Type B pancreatic cell (in vitro differentiated cells): ENCODE measurements at regions not wholly inside any gene's neighbourhood (a gene's known extent, or its start where the extent isn't known, plus 50 kb on each side); places are given as distances from the start of the nearest gene placed in this dataset.

Source experiments
- DNase-seq: peaks from one replicate; pipeline ENCODE4 v3.0.0; 2021; ENCODE audit warnings: mixed read lengths; ENCODE audit not compliant: unreplicated experiment; ENCODE audit errors: extremely low spot score
- H3K27ac Mint-ChIP-seq: 2 replicates; pipeline ENCODE4 v1.8.0; 2021; ENCODE audit warnings: mild to moderate bottlenecking, mixed read lengths
- H3K27me3 Mint-ChIP-seq: 2 replicates; pipeline ENCODE4 v1.8.0; 2021; ENCODE audit warnings: mixed read lengths
- H3K36me3 Mint-ChIP-seq: 2 replicates; pipeline ENCODE4 v1.8.0; 2021; ENCODE audit warnings: mixed read lengths
- H3K4me1 Mint-ChIP-seq: one replicate; pipeline ENCODE4 v1.8.0; 2021; ENCODE audit warnings: mixed read lengths; ENCODE audit not compliant: unreplicated experiment
- H3K4me3 Mint-ChIP-seq: 2 replicates; pipeline ENCODE4 v1.8.0; 2021; ENCODE audit warnings: mild to moderate bottlenecking, mixed read lengths
- H3K9me3 Mint-ChIP-seq: 2 replicates; pipeline ENCODE4 v1.8.0; 2021; ENCODE audit warnings: mixed read lengths
- TF ChIP-seq, protein P1 (sequence below): fragments of 200-600 bp; sonication (generic); conservative IDR thresholded peaks from 2 replicates; pipeline ENCODE4 v1.5.0; 2021; ENCODE audit warnings: antibody characterized with exemption, mild to moderate bottlenecking

DNA sequence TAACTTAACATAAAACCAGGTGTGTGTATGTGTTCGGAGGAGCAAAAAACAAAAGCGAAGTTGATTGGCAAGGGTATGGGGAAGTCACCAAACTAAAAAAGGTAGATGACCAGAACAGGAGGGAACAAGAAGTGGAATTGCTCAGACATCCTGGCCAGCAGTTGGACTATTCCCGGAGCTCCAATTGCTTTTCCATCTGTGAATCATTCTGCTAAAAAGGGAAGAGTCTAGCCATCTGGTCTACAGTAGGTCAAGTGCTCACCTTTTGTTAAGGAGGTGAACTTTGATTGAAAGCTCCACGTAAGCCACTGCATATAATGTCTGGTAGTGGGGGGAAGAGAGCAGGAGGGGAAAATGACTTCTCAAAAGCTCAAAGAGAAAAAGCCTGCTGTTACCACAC lies 50.0 kb upstream of the BET1 start:
- H3K9me3 Mint-ChIP-seq, result no peaks in the 10 kb centered on the region
- H3K27me3 Mint-ChIP-seq, result peaks cover 6% of the 10 kb centered on the region
- TF ChIP-seq, protein P1, sequence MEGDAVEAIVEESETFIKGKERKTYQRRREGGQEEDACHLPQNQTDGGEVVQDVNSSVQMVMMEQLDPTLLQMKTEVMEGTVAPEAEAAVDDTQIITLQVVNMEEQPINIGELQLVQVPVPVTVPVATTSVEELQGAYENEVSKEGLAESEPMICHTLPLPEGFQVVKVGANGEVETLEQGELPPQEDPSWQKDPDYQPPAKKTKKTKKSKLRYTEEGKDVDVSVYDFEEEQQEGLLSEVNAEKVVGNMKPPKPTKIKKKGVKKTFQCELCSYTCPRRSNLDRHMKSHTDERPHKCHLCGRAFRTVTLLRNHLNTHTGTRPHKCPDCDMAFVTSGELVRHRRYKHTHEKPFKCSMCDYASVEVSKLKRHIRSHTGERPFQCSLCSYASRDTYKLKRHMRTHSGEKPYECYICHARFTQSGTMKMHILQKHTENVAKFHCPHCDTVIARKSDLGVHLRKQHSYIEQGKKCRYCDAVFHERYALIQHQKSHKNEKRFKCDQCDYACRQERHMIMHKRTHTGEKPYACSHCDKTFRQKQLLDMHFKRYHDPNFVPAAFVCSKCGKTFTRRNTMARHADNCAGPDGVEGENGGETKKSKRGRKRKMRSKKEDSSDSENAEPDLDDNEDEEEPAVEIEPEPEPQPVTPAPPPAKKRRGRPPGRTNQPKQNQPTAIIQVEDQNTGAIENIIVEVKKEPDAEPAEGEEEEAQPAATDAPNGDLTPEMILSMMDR, result no peak
- no peaks in the 10 kb centered on the region for H3K4me1 Mint-ChIP-seq
- no peak for DNase-seq
- no peaks in the 10 kb centered on the region for H3K36me3 Mint-ChIP-seq
- H3K27ac Mint-ChIP-seq, result no peak overlapping the region
- no peak overlapping the region for H3K4me3 Mint-ChIP-seq

DNA sequence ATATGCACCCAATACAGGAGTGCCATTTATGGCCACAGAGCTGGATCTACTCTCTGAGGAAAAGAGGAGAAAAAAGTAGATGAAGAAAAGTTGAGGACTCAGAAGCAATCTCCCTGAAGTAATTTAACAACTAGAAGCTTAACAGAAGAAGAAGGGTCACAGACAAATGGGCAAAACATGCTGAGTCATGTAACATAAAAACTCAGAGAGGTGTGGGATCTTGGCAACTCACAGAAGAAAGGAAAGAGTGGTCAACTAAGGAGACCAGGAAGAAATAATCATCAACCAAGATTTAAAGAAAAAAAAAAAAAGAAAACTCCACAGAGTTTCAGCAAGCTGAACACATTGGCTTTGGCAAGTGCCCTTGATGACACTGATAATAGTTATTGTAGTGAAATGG lies 51.8 kb upstream of the BET1 start:
- no peak for DNase-seq
- Mint-ChIP-seq H3K4me1 (no peaks in the 10 kb centered on the region), H3K36me3 (no peaks in the 10 kb centered on the region), H3K4me3 (no peak overlapping the region), H3K27ac (no peak overlapping the region), H3K9me3 (no peaks in the 10 kb centered on the region), H3K27me3 (peaks cover 2% of the 10 kb centered on the region)
- TF ChIP-seq, protein P1, result no peak

DNA sequence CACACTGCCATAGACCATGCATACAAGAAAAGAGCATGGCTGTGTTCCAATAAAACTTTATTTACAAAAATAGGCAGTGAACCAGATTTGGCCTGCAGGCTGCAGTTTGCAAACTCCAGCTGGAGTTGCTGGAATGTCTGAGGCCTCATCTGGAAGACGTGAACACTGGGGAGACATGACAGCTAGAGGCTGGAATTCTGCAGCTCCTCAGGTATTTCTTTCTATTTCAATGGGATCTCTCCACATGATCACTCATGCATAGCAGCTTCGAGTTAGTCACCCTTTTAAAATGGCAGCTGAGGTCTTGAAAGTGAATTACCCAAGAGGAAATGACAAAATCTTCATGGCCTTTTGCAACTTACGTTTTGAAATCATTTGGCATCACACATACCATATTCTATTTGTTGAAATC lies 52.6 kb upstream of the BET1 start:
- H3K4me3 Mint-ChIP-seq, result no peak overlapping the region
- no peak overlapping the region for H3K27ac Mint-ChIP-seq
- H3K27me3 Mint-ChIP-seq, result peaks cover 2% of the 10 kb centered on the region
- H3K36me3 Mint-ChIP-seq, result no peaks in the 10 kb centered on the region
- no peaks in the 10 kb centered on the region for H3K4me1 Mint-ChIP-seq
- no peaks in the 10 kb centered on the region for H3K9me3 Mint-ChIP-seq
- DNase-seq, result no peak
- TF ChIP-seq, protein P1, result no peak

DNA sequence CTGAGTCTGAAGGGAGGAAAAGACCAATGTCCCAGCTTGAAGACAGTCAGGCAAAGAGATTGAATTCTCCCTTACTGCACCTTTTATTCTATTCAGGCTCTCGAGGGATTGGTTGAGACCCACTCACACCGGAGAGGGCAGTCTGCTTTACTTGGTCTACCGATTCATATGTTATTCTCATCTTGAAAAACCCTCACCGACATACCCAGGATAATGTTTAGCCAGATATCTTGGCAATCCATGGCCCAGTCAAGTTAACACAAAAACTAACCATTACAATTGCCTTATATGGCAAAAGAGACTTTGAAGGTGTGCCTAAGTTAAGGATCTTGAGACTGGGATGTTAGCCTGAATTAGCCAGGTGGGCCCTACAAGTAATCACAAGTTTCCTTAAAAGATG lies 53.8 kb upstream of the BET1 start:
- Mint-ChIP-seq H3K36me3 (no peaks in the 10 kb centered on the region), H3K27ac (no peak overlapping the region)

DNA sequence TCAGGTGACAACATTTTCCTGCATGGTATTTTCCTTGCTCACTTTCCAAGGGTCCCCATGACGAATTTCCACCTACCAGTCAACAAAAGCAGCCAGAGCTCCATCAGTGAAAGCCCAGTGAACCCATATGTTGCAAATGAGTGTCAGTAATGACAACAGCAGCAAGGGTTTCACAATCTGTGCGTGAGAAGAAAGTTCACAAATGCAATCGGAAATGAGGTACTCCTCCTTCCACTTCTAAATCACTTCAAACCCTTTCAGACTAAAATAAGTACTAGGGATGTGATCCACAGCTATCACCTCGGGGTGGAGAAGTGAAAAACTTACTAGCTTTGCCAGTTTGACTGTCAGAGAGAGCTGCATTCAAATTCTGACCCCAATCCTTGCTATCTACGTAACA lies 55.6 kb upstream of the BET1 start:
- Mint-ChIP-seq H3K27me3 (peaks cover 8% of the 10 kb centered on the region), H3K27ac (no peak overlapping the region), H3K4me3 (no peak overlapping the region), H3K36me3 (no peaks in the 10 kb centered on the region), H3K9me3 (no peaks in the 10 kb centered on the region), H3K4me1 (no peaks in the 10 kb centered on the region)
- TF ChIP-seq, protein P1, result no peak
- DNase-seq, result no peak

More for the DNA sequence above, 53.8 kb upstream of the BET1 start:
- no peaks in the 10 kb centered on the region for H3K9me3 Mint-ChIP-seq
- H3K27me3 Mint-ChIP-seq, result peaks cover 7% of the 10 kb centered on the region
- no peaks in the 10 kb centered on the region for H3K4me1 Mint-ChIP-seq
- no peak overlapping the region for H3K4me3 Mint-ChIP-seq
- TF ChIP-seq, protein P1, result no peak
- no peak for DNase-seq

DNA sequence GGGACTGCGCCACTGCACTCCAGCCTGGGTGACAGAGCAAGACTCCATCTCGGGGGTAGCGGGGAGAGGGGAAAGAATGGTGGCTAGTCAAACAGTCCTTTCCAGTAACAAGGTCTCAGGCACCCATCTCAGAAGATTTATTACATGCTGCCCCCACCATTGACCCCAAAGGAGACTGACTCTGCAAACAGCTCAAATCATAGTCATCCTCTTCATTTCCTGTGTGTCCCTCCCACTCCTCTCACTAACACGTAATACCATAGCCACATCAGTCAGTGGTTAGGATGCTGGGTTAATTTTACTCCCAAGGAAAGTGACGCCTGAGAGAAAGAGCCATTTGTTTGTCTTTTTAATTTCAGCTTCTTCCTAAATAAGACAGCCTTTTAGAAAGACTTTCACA lies 56.6 kb upstream of the BET1 start:
- Mint-ChIP-seq H3K36me3 (no peaks in the 10 kb centered on the region), H3K4me1 (no peaks in the 10 kb centered on the region), H3K27ac (no peak overlapping the region), H3K9me3 (no peaks in the 10 kb centered on the region), H3K4me3 (no peak overlapping the region), H3K27me3 (peaks cover 11% of the 10 kb centered on the region)
- TF ChIP-seq, protein P1, result no peak
- no peak for DNase-seq
